Bronchial epithelial cell (primary cell): ENCODE measurements at regions not wholly inside any gene's neighbourhood (a gene's known extent, or its start where the extent isn't known, plus 50 kb on each side); places are given as distances from the start of the nearest gene placed in this dataset.

ENCODE experiments used
- DNase-seq: peaks from one replicate; pipeline ENCODE4 v3.0.0-alpha.2; 2010; ENCODE audit warnings: low read depth
- FAIRE-seq: peaks from 2 replicates; lab custom pipeline; 2011; peaks lifted over from hg19 to GRCh38; lab: Jason Lieb, UNC
- H3K27me3 ChIP-seq: 2 replicates; pipeline ENCODE4 v1.5.1; 2011; ENCODE audit warnings: low read length; ENCODE audit not compliant: control insufficient read depth, insufficient read depth
- H3K36me3 ChIP-seq: 2 replicates; pipeline ENCODE4 v1.5.1; 2011; ENCODE audit warnings: low read length; ENCODE audit not compliant: control insufficient read depth, insufficient read depth
- H3K4me3 ChIP-seq: 2 replicates; pipeline ENCODE4 v1.5.1; 2011; ENCODE audit warnings: mild to moderate bottlenecking, low read depth, low read length, control low read depth
- TF ChIP-seq, protein P1 (sequence below): IDR thresholded peaks from 2 replicates; pipeline ENCODE4 v1.5.1; 2011; ENCODE audit warnings: mild to moderate bottlenecking, moderate library complexity, low read length, control low read depth, inconsistent platforms; ENCODE audit not compliant: insufficient read depth, severe bottlenecking

- FAIRE-seq (no peak), DNase-seq (no peak)
- no peaks in the 10 kb centered on the region for H3K36me3 ChIP-seq
- TF ChIP-seq, protein P1, sequence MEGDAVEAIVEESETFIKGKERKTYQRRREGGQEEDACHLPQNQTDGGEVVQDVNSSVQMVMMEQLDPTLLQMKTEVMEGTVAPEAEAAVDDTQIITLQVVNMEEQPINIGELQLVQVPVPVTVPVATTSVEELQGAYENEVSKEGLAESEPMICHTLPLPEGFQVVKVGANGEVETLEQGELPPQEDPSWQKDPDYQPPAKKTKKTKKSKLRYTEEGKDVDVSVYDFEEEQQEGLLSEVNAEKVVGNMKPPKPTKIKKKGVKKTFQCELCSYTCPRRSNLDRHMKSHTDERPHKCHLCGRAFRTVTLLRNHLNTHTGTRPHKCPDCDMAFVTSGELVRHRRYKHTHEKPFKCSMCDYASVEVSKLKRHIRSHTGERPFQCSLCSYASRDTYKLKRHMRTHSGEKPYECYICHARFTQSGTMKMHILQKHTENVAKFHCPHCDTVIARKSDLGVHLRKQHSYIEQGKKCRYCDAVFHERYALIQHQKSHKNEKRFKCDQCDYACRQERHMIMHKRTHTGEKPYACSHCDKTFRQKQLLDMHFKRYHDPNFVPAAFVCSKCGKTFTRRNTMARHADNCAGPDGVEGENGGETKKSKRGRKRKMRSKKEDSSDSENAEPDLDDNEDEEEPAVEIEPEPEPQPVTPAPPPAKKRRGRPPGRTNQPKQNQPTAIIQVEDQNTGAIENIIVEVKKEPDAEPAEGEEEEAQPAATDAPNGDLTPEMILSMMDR: no peak
- H3K4me3 ChIP-seq: no peak overlapping the region
- H3K27me3 ChIP-seq: no peaks in the 10 kb centered on the region
Observed at GRCh38 chr5:143599474-143599873, 196.0 kb upstream of the NR3C1 start.

- DNase-seq (no peak), FAIRE-seq (no peak)
- Histone ChIP-seq H3K4me3 (no peak overlapping the region), H3K36me3 (no peaks in the 10 kb centered on the region), H3K27me3 (no peaks in the 10 kb centered on the region)
- TF ChIP-seq, protein P1: no peak
Observed at GRCh38 chr5:143596824-143597223, 193.3 kb upstream of the NR3C1 start.

DNA sequence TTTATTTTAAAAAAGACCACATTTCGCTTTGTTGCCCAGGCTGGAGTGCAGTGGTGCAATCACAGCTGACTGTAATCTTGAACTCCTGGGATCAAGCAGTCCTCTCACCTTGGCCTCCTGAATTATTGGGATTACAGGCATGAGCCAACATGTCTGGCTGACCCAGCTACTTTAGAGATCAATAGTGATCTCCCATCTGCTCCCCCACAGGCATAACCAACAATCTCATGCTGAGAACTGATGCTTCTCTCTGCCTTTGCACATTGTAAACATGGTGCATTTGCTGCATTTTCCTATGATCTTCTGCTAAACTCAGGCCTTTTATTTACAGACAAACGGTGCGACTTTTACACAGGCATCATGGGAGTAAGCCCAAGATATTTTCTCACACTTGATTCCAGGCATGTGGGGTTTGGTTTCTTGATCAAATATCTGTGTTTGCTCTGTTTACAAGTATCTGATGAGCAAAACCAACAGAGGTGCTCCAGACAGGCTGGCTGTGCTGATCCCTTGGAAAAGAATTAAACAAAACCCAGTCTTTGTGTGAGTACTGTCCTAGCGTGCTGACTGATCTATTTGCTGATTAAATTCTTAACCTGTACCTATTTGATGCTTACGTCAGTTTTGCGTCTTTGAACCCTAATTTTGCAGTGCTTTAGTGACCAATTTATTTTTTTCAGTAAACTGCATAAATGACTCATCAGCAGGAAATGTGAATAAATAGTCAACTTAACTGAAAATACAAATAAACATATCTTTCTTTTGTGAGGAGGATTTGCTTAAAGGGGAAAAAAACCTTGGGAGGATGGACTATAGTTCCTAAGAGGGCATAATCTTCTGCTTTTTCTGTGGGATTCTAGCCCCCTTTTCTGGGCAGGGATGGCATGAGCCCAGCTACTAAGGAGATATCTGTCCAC lies 191.7 kb upstream of the NR3C1 start:
- TF ChIP-seq, protein P1: no peak
- no peak for FAIRE-seq
- peak; percentile 74 for DNase-seq
- Histone ChIP-seq H3K36me3 (no peaks in the 10 kb centered on the region), H3K27me3 (no peaks in the 10 kb centered on the region), H3K4me3 (no peak overlapping the region)

- H3K27me3 ChIP-seq: no peaks in the 10 kb centered on the region
- no peak for FAIRE-seq
- H3K4me3 ChIP-seq: no peak overlapping the region
- no peak for DNase-seq
- TF ChIP-seq, protein P1: no peak
- H3K36me3 ChIP-seq: no peaks in the 10 kb centered on the region
Observed at GRCh38 chr5:143593723-143594122, 190.2 kb upstream of the NR3C1 start.

GRCh38 chr5:143592648-143593047 lies 189.2 kb upstream of the NR3C1 start:
- DNase-seq (no peak), FAIRE-seq (no peak)
- no peak overlapping the region for H3K4me3 ChIP-seq
- TF ChIP-seq, protein P1: no peak
- no peaks in the 10 kb centered on the region for H3K36me3 ChIP-seq
- no peaks in the 10 kb centered on the region for H3K27me3 ChIP-seq
